ENCODE measurements at regions not wholly inside any gene's neighbourhood (a gene's known extent, or its start where the extent isn't known, plus 50 kb on each side); places are given as distances from the start of the nearest gene placed in this dataset.

DNA sequence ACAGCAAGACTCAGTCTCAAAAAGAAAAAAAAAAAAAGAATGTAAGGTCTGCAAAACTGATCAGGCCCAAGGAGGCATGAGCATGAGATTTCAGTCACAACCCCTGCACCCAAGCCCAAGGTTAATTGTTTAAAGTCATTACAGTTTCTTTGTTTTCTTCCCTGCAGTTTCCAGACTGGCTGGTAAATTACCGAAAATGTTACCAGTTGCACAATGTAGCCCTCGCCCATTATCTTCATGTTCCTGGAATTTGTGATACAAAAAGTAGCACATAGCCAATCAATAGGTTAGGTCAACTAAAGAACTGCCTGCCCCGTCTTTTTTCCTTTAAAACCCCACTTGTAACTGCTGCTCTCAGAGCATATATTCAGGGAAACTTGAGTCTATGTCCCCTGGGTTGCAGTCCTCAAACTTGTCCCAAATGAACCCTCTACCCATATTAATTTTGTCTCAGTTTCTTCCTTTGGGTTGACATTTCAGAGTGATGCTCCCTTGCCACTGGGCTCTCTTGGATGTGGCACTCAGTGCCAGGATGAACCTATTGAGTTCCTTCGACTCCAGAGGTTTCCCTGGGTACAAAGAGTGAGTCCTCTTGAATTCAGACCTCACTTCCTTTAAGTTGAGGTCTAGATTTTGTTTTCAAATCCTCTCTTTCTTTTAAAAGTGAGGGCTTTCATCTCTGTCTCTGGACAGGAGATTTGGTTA, 216.2 kb upstream of the HS6ST1 start:
- no peak for DNase-seq (ENCODE audit: low read depth)

GRCh38 chr2:128535953-128536352, 217.3 kb upstream of the HS6ST1 start:
- DNase-seq (ENCODE audit: low read depth), result no peak

DNA sequence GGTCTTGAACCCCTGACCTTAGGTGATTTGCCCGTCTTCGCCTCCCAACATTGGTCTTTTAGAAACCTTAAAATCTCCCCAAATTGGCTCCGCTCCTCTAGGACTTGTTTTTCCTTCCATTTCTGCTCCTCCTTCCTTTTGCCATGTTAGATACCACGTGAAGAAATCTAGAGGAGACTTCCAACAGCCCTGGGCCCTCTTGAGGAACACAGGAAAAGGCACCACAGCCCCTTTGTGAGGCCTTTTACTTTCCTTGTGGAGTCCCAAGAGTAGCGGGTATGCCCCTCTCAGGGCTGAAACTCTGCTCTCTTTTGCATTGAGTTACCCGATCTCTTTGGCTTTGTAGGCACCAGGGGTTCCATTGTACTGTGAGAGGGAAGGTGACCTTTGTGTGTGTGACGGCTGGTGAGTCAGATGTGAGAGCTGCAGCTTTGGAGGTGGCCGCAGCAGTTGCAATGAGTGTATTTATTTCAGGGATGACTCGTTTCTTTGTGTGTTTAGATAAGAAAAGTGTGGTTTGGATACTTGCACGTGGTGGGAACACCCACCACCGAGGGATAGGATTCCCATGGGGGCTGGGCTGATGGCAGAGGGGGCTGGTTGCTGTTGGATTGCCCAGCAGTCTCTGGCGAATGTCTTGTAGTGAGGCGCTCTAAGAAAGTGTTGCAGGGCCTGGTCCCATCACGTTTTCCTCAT, 218.4 kb upstream of the HS6ST1 start:
- DNase-seq (ENCODE audit: low read depth), result no peak

GRCh38 chr2:128537646-128538045, 219.0 kb upstream of the HS6ST1 start:
- DNase-seq (ENCODE audit: low read depth), result no peak

DNA sequence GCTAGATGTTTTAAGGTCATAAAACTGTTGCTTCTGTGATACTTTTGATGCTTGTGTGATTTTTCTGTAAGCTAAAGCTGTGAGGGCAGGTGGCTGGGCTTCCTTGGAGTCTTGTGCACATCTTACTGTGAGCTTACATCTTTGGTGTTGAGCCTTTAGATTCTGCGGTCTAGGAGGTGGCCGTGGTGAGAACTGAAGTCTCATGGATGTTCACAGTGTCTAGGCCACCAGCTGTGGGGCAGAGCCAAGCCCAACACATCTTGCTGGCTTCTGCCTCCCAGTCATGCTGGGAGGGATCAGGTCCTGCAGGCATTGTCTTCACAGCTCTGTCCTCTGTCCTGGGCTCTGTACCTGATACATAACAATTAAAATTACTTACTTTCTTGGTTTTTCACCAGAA, 219.7 kb upstream of the HS6ST1 start:
- no peak for DNase-seq (ENCODE audit: low read depth)

DNA sequence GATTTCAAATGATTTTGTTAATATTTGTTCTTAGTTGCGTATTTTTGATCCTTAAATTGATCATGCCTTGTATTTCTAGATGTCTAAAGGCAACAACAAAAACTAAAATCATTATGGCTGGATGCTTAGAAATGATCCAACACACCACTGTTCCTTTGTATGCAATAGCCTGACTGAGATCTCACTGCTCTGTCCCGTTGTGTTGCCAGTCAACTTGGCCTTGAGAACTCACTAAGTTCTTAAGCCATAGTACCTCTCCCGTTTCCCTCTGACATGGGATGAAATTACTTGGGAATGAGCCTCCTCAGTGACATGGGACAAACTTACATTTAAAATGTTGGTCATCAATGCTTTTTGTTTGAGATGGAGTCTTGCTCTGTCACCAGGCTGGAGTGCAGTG, 222.0 kb upstream of the HS6ST1 start:
- DNase-seq (ENCODE audit: low read depth), result no peak

DNA sequence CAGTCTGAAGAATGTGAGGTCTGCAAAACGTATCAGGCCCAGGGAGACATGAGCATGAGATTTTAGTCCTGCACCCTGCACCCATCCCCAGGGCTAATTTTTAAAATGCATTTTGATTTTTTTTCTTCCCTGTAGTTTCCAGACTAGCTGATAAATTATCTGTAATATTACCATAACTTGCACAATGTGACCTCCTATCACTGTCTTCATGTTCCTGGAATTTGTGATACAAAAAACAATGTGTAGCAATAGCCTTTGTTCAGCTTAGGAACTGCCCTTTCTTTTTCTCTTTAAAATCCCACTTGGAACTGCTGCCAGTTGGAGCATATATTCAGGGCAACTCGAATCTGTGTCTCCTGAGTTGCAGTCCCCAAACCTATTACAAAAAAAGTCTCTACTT, 222.8 kb upstream of the HS6ST1 start:
- no peak for DNase-seq (ENCODE audit: low read depth)

GRCh38 chr2:128543036-128543435, 224.4 kb upstream of the HS6ST1 start:
- DNase-seq (ENCODE audit: low read depth), result no peak

DNA sequence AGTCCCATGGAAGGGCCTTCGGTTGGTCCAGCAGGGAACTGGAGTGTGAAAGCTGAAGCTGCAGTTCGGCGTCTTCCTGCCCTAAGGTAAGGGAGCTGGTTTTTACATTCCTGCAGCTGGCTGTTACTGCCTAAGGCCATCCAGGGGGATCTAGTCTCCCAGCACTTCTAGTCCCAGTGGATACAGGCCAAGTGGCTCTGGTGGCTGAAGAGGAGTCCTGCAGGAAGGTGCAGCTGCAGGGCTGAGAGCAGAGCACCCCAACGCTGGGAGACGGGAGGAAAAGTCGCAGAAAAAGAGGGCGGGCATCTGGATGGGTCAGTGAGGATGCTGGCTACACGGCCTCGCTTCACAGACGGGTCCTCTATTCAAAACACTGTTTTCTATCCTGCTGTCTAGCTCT, 225.0 kb upstream of the HS6ST1 start:
- no peak for DNase-seq (ENCODE audit: low read depth)

- no peak for DNase-seq (ENCODE audit: low read depth)
Measured at GRCh38 chr2:128544321-128545037, 225.8 kb upstream of the HS6ST1 start.

DNA sequence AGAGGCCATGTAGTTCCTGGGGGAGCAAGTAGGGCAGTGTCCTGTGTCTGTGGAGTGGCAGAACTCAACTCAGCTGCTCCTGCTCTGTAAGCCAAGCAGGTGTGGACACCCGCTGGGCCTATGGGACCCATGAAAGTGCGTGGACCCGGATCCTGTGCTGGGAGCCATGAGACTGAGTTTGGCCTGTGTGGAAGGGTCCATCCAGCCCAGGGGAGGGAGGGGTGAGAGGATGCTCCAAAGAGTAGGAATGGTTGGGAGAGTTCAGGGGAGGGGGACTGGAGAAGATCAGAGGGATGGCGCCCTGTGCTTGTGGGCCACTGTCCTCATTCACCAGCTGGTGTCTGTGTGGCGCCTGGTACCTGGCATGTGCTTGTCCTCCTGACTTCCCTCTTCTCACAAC, 226.4 kb upstream of the HS6ST1 start:
- DNase-seq (ENCODE audit: low read depth), result no peak

DNA sequence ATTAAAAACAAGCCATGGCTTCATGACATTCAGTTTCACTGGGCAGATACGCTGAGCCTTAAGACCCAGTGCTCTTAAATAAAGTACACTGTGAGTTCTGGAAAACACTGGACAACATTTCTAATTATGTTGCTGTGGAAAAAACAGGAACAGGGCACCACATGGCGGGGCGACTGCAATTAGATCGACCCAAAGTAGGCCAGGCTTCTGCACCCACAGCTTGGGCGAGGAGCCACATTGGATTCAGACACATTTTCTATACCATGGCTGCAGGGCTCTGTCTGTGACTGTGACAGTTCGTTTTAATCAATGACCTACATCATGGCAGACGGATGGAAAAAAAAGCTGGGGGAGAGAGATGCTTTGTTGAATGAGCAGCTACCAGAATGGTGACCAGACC, 227.2 kb upstream of the HS6ST1 start:
- no peak for DNase-seq (ENCODE audit: low read depth)

- no peak for DNase-seq (ENCODE audit: low read depth)
Measured at GRCh38 chr2:128547667-128548066, 229.0 kb upstream of the HS6ST1 start.

GRCh38 chr2:128548461-128548891, 229.8 kb upstream of the HS6ST1 start:
- DNase-seq (ENCODE audit: low read depth), result no peak

DNA sequence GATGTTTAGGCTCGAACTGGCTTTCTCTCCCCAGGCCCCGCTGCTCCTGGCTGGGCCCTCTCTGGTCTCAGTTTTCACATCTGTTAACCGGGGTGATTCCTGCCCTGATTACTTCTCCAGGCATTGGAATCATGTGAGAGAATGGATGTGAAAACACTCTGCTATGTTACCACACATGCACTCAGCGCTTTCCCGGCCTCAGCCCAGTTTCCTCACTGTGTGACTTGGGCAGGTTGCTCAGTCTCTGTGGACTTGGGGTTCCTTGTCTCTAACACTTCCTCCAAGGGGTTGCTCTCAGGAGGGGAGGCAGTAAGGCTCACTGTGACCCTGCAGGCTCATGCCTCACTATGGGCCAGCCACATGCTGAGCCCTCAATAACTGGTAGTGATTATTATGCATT, 230.4 kb upstream of the HS6ST1 start:
- DNase-seq (ENCODE audit: low read depth), result no peak

DNA sequence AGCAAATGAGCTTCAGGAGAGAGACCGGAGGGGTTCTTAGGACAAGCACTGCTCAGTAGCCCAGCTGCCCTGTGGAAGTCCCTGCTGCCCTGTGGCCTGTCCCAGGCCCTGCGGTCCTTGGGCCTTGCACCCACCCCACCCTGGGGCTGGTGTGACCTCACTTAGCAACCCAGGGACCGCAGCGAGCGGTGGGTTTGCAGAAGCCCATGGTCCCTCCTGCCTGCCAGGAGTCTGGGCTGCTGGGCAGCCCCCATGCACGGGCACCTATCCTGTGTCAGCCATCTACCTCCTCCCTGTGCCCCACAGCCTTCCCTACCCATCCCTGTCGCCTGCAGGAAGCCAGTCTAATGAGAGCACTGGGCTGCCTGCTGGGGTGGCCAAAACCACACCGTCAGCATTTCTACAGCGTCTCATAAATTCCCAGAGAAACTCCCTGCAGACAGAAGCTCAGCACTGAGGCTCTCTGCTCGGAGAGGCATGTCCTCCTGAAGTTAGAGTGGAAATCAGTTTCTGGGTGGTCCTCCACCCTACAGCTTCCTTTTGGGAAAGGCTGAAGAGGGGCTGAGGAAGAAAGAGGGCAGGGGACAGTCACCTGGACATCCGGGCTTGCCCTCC, 231.1 kb upstream of the HS6ST1 start:
- DNase-seq (ENCODE audit: low read depth), result no peak

- no peak for DNase-seq (ENCODE audit: low read depth)
Measured at GRCh38 chr2:128550389-128550788, 231.7 kb upstream of the HS6ST1 start.

DNA sequence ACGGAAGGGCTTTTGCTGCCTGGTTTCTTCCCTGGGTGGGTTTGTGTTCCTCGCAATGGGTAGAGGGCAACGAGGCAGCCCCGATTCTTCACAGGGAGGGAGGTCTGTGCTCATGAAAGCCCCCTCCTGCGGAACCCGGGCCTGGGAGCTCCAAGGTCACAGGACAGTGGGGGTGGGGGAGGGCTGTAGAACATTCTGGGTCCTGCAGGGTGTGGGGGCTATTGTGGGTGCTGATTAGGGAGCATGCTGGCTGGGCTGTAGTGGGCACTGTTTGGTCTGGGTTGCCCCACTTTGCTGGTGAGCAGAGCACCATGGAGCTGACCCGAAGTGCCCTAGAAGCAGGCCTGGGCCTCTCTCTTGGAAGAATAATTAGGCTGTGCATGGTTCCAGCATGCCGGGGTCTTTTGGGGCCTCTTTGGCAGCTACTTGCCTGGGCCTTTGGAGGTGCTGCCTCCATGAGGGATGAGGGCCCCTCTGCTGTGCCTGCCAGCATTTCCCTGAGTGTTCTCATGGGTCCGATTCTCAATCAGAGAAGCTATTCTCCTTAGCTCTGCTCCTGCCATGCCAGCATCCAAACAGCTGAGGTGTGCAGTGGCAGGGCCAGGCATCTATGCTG, 232.2 kb upstream of the HS6ST1 start:
- no peak for DNase-seq (ENCODE audit: low read depth)

DNA sequence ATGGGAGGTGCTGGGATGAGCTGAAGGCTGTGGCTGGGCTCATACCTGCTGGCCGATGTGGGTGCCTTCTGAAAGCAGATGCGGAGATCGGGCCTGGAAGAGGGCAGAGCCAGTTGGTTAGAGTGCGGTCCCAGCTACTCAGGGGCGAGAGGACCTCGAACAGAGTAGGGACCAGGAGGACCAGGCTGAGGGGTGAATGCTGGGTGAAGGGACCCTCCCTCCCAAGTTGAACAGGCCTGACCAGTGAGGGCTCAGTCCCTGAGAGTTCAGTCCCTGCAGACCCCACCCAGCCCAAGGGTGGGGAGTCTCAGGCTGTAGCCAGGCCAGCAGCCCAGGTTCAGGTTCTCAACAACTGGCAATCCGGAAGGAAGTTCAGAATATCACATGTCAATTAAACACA, 232.8 kb upstream of the HS6ST1 start:
- DNase-seq (ENCODE audit: low read depth), result no peak

- no peak for DNase-seq (ENCODE audit: low read depth)
Measured at GRCh38 chr2:128552141-128552805, 233.6 kb upstream of the HS6ST1 start.

- DNase-seq (ENCODE audit: low read depth), result no peak
Measured at GRCh38 chr2:128552806-128553551, 234.3 kb upstream of the HS6ST1 start.
